Keratinocyte (primary cell): ENCODE measurements at regions not wholly inside any gene's neighbourhood (a gene's known extent, or its start where the extent isn't known, plus 50 kb on each side); places are given as distances from the start of the nearest gene placed in this dataset.

Experiments
- CTCF ChIP-seq, 3 experiments: IDR thresholded peaks in 1 of 3; conservative IDR thresholded peaks in 1 of 3; optimal IDR thresholded peaks in 1 of 3; 2 replicates in 2 of 3; 3 replicates in 1 of 3; pipeline versions ENCODE3 to v1.5.1; 2011; ENCODE audit warnings: low read length in 3 of 3, mild to moderate bottlenecking in 3 of 3, moderate library complexity in 2 of 3, control low read depth in 1 of 3, inconsistent platforms in 1 of 3; ENCODE audit not compliant: insufficient read depth in 2 of 3; ENCODE audit errors: extremely low read depth in 1 of 3
- EZH2 ChIP-seq: IDR thresholded peaks from one replicate; pipeline ENCODE4 v1.6.1; 2012; ENCODE audit warnings: inconsistent platforms, mild to moderate bottlenecking, low read length, moderate library complexity

- TF ChIP-seq CTCF (optimal IDR thresholded peaks at IDR 0.05 in 1 of 3, IDR thresholded peaks at IDR 0.05 in 1 of 3, conservative IDR thresholded peaks at IDR 0.05 in 1 of 3; ENCODE audit: extremely low read depth in 1 of 3, insufficient read depth in 2 of 3, low read length in 3 of 3) (no peak), EZH2 (no peak)
Measured at GRCh38 chr22:49403102-49403501, 424.6 kb downstream of the BRD1 start.
